BJ (cell line): ENCODE measurements at regions not wholly inside any gene's neighbourhood (a gene's known extent, or its start where the extent isn't known, plus 50 kb on each side); places are given as distances from the start of the nearest gene placed in this dataset.

ENCODE experiments used
- CTCF ChIA-PET: fragments of 350-600 bp; formaldehyde crosslinking; extraction: SDS; loops from one replicate; lab custom pipeline; 2021; ENCODE audit warnings: antibody characterized with exemption, inconsistent platforms; lab: Yijun Ruan, JAX
- POLR2A ChIA-PET: fragments of 300-600 bp; sonication (Branson Sonifier 250); formaldehyde crosslinking; extraction: SDS; loops from one replicate; lab custom pipeline; 2021; ENCODE audit warnings: antibody characterized with exemption; lab: Charles Lee
- DNase-seq: peaks from one replicate; pipeline ENCODE4 v3.0.0-alpha.2; 2011; ENCODE audit warnings: low read depth
- H3K27me3 ChIP-seq: 2 replicates; pipeline ENCODE4 v1.6.0; 2011; ENCODE audit warnings: low read length; ENCODE audit not compliant: control insufficient read depth, insufficient read depth
- H3K36me3 ChIP-seq: 2 replicates; pipeline ENCODE4 v1.5.1; 2011; ENCODE audit warnings: low read length; ENCODE audit not compliant: control insufficient read depth, insufficient read depth
- H3K4me3 ChIP-seq: 2 replicates; pipeline ENCODE4 v1.5.1; 2011; ENCODE audit warnings: low read depth, mild to moderate bottlenecking, control low read depth, low read length
- CTCF ChIP-seq: IDR thresholded peaks from 2 replicates; pipeline ENCODE4 v1.5.1; 2011; ENCODE audit warnings: low read depth, mild to moderate bottlenecking, control low read depth, inconsistent platforms, low read length, moderate library complexity; ENCODE audit not compliant: insufficient read depth

GRCh38 chr20:12455148-12455547 is 537.5 kb downstream of the BTBD3 start:
- DNase-seq = no peak
- ChIA-PET POLR2A (no interaction called here), CTCF (no interaction called here)
- no peak overlapping the region for H3K4me3 ChIP-seq
- H3K27me3 ChIP-seq = no peaks in the 10 kb centered on the region
- TF ChIP-seq CTCF = no peak
- H3K36me3 ChIP-seq = no peaks in the 10 kb centered on the region

DNA sequence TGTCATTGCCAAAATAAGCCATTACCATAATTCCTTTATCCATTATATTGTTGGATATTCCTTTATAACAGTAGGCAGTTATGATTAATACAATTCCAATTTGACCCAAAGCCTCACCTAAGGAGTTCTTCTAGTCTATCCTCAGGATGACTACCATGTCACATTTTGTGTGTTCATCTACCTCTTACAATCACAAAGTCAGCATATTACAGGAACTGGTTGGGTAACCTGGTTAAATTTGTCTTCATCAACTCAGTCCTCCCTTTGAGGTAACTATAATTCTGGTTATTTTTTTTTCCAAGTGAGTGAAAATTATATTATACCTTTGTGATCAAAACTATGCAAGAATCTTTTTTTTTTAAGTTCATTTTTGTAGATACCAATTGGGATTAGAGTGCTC is 540.5 kb downstream of the BTBD3 start:
- DNase-seq = no peak
- Histone ChIP-seq H3K4me3 (no peak overlapping the region), H3K27me3 (no peaks in the 10 kb centered on the region), H3K36me3 (no peaks in the 10 kb centered on the region)
- CTCF ChIA-PET = no interaction called here
- POLR2A ChIA-PET = no interaction called here
- no peak for TF ChIP-seq CTCF

GRCh38 chr20:12464036-12464435 is 544.7 kb upstream of the SPTLC3 start:
- H3K36me3 ChIP-seq = no peaks in the 10 kb centered on the region
- ChIA-PET POLR2A (no interaction called here), CTCF (no interaction called here)
- no peak for DNase-seq
- no peak overlapping the region for H3K4me3 ChIP-seq
- TF ChIP-seq CTCF = no peak
- no peaks in the 10 kb centered on the region for H3K27me3 ChIP-seq

DNA sequence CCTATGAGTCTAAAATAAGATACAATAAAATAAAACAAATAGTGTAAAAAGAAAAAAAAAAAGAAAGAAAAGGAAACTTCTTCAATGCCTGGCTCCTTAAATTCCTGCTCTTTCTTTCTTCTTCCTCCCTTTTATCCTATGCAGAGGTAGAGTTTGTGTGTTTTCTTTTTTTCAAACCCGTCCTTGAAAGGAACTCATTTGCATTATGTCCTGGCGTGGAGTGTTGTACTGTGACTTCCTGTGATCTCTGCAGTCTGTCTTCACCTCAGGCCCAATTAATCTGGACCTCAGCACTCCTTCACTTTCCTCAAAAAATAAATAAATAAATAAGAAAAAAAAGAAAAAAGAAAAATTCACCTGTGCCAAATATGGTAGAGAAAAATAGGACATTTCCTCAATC is 541.9 kb upstream of the SPTLC3 start:
- POLR2A ChIA-PET = no interaction called here
- CTCF ChIA-PET = no interaction called here

DNA sequence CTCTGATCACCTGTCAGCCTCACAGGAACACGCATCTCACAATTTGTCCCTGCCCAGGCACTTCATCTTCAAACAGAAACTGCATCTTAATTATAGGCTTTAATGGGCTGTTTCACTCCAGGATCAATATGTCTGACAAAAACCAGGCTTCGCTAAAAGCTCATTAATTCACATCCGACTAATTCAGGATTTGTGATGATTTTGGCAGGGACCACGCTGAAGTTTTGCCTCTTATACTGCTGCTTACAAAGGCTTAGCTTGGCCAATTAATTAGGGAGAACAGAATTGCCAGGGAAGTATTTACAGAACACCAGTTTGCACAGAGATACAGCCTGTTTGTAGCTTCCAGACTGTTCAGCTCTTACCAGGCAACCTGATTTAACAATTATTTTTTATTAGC is 541.0 kb upstream of the SPTLC3 start:
- Histone ChIP-seq H3K4me3 (no peak overlapping the region), H3K27me3 (no peaks in the 10 kb centered on the region), H3K36me3 (no peaks in the 10 kb centered on the region)
- TF ChIP-seq CTCF = no peak
- POLR2A ChIA-PET = no interaction called here
- CTCF ChIA-PET = no interaction called here
- DNase-seq = no peak

More for the DNA sequence above, 541.9 kb upstream of the SPTLC3 start:
- no peaks in the 10 kb centered on the region for H3K36me3 ChIP-seq
- H3K27me3 ChIP-seq = no peaks in the 10 kb centered on the region
- DNase-seq = no peak
- no peak for TF ChIP-seq CTCF
- no peak overlapping the region for H3K4me3 ChIP-seq
